ENCODE measurements at regions not wholly inside any gene's neighbourhood (a gene's known extent, or its start where the extent isn't known, plus 50 kb on each side); places are given as distances from the start of the nearest gene placed in this dataset.

DNA sequence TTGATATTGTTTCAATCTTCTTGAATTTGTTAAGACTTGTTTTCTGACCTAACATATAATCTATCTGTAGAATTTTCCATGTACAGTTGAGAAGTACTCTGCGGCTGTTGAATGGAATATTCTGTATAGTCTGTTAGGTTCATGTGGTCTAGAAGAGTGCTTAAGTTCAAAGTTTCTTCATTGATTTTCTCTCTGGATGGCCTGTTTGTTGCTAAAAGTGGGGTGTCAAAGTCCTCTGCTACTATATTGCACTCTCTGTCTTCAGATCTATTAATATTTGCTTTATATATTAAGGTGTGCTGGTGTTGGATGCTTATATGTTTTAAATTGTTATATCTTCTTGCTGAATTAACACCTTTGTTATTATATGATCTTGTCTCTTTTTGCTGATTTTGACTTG, 290.9 kb upstream of the STXBP6 start:
- TF ChIP-seq TAF1 (IDR thresholded peaks at IDR 0.05; ENCODE audit: borderline replicate concordance, insufficient read depth, low read length) (no peak), POLR2AphosphoS5 (IDR thresholded peaks at IDR 0.05; ENCODE audit: low read depth, low read length) (no peak)
